HFF-Myc (cell line): ENCODE measurements at regions not wholly inside any gene's neighbourhood (a gene's known extent, or its start where the extent isn't known, plus 50 kb on each side); places are given as distances from the start of the nearest gene placed in this dataset.

Experiments
- DNase-seq: peaks from one replicate; pipeline ENCODE4 v3.0.0-alpha.2; 2011; ENCODE audit warnings: low read depth; ENCODE audit errors: extremely low read depth
- H3K4me3 ChIP-seq: replicated peaks from 2 replicates; pipeline ENCODE4 v1.5.1; 2011; ENCODE audit warnings: low read depth, mild to moderate bottlenecking, control low read depth, low read length
- TF ChIP-seq, protein P1 (sequence below): IDR thresholded peaks from 2 replicates; pipeline ENCODE4 v1.5.1; 2012; ENCODE audit warnings: mild to moderate bottlenecking, low read depth, low read length, control low read depth; ENCODE audit errors: missing control alignments

DNA sequence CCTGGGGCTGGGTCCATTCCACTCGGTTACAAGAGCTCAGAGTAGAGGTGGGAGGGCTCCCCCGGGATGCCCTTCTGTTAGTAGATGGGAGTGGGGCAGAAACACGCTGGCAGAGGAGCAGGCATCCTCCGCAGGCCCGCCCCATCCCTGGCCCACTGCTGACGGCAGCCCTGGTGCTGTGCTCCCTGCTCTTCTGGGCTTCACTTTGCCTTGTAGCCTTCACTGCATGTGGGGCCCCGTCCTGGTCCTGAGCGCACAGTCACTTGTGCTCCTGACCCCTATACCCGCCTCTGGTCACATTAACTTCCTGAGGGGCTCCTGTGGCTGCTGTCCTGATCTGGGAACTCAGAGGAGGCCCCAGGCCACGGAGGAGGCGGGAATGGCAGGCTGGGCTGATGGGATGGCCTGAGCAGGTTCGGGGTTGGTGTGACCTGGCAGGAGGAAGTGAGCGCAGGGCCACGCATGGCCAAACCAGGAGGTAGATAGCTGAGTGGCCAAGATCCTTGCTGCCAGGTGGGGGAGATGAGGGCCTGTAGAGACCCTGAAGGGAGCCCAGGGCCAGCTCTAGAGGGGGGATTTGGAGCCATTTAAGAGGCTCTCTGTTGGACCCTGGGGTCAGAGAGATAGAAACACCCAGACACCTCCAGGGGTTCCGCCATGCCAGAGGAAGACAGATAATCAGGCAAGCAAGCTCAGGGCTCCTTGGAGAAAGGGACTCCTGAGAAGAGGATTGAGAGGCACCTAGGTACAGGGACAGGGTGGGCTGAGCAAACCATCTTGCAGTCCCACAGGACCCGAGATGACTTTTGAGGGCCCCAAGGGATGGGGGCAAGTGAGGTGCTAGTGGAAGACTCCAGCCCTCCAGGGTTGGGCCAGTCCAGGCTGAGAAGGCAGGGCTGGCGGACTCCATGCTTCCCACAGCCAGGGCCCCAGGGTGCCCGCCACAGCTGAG, 92.2 kb upstream of the PRR23E start:
- TF ChIP-seq, protein P1, sequence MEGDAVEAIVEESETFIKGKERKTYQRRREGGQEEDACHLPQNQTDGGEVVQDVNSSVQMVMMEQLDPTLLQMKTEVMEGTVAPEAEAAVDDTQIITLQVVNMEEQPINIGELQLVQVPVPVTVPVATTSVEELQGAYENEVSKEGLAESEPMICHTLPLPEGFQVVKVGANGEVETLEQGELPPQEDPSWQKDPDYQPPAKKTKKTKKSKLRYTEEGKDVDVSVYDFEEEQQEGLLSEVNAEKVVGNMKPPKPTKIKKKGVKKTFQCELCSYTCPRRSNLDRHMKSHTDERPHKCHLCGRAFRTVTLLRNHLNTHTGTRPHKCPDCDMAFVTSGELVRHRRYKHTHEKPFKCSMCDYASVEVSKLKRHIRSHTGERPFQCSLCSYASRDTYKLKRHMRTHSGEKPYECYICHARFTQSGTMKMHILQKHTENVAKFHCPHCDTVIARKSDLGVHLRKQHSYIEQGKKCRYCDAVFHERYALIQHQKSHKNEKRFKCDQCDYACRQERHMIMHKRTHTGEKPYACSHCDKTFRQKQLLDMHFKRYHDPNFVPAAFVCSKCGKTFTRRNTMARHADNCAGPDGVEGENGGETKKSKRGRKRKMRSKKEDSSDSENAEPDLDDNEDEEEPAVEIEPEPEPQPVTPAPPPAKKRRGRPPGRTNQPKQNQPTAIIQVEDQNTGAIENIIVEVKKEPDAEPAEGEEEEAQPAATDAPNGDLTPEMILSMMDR: no peak
- no peak for DNase-seq
- H3K4me3 ChIP-seq: no peak overlapping the region

DNA sequence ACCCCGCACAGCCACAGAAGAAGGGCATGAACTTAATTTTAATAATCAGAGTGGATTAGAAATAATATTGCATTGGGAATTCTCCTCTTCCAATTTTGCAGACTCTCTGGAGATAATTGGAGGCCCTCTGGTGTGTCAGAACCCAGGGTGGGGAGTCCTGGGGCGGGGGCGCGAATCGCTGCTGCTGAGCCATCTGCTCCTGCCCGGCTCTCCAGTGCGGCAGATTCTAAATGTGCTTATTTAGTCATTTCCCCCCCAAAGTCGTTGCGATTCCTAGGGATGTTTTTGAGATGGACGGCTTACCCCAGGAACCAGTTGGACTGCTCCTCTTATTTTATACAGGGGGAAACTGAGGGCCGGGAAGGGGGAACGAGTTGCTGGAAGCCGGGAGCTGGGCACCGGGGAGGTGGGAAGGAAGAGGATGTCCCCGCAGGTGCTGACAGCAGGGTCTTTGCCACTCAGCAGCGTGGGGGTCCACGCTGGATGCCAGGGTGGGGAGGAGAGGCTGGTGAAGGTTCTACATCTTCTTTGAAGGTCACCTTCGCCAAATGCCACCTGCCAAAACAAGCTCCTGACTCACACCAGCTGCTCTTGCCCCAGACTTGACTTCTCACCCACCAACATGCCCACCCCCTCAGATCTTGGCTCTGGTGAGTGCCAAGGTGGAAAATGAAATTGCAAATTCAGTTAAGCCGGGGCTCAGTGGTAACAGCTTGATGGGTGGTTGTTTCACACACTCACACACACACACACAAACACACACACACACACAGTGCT, 91.3 kb upstream of the PRR23E start:
- TF ChIP-seq, protein P1: no peak
- H3K4me3 ChIP-seq: no peak overlapping the region
- no peak for DNase-seq

DNA sequence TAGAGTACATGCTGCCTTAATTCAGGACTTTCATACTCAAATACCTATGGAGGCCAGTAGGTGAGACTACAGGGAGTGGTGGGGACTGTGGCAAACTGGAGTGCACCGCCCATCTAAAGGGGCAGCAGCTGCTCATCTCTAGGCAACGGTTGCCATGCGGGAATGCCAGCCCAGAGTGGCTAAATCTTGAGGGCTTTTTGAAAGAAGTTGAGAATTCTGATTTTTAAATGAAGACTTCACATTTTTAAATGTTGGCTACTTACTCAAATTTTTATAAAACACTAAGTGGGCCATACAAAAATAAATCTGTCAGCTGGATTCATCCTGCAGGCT, 90.8 kb upstream of the PRR23E start:
- H3K4me3 ChIP-seq: no peak overlapping the region
- TF ChIP-seq, protein P1: no peak
- DNase-seq: no peak

DNA sequence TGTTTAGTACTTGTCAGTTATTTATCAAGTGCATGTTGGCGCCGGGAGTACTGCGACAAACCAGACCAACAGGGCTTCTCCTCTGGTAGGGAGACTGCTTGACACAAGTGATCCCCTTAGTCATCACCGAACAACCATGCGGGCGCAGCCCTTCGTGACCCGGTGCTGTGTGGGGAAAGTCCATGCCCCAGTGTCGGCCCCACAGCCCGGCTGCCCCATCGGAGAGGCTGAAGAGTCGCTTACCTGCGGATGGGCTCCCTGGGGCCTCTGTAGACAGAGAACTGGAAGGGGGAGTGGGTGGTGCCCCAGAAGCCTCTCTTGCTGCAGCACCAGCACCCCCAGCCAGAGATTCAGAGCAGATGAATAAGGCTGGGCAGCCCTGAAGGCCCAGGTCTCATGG, 90.3 kb upstream of the PRR23E start:
- DNase-seq: no peak
- TF ChIP-seq, protein P1: no peak
- H3K4me3 ChIP-seq: no peak overlapping the region

DNA sequence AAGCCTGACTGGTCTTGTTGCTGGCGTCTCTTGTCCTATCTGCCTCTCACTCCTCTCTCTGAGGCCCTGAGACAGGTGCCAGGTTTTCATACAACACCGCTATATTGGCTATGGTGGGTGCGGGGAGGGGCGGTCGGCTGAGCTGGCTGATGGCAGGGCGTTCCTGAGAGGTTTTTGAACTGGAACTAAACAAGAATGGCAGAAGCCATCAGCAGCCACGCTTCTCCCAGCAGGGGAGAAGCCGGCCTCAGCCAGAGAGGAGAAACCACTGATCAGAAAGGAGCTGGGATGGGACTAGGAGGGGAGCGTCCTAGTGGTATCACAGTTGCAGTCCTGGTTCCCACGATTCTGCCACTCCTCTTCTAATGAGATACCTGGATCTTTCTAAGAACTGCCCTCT, 89.9 kb upstream of the PRR23E start:
- DNase-seq: no peak
- H3K4me3 ChIP-seq: no peak overlapping the region
- TF ChIP-seq, protein P1: no peak

DNA sequence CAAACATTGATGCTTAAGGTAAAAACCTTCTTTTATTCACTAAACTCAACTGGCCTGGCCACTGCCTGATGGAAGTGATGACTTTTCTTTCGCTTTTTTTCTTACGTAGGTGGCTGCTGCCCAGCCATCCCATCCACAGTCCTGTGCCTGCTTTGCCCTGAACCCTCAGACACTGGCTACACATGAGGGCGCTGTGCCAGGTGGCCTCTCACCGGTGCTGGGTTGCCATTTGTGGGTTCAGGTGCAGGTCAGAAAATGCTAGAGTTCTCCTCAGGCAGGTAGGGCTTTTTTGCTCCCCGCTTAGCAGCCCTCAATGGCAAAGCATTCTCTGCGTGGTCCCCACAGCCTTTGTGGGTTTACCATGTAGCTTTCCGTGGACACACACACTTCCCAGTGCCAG, 88.3 kb upstream of the PRR23E start:
- TF ChIP-seq, protein P1: no peak
- no peak for DNase-seq
- H3K4me3 ChIP-seq: no peak overlapping the region
